ENCODE measurements at regions not wholly inside any gene's neighbourhood (a gene's known extent, or its start where the extent isn't known, plus 50 kb on each side); places are given as distances from the start of the nearest gene placed in this dataset.

GRCh38 chr7:41762641-41763040 lies 59.8 kb upstream of the INHBA start:
- TF ChIP-seq, protein P1, sequence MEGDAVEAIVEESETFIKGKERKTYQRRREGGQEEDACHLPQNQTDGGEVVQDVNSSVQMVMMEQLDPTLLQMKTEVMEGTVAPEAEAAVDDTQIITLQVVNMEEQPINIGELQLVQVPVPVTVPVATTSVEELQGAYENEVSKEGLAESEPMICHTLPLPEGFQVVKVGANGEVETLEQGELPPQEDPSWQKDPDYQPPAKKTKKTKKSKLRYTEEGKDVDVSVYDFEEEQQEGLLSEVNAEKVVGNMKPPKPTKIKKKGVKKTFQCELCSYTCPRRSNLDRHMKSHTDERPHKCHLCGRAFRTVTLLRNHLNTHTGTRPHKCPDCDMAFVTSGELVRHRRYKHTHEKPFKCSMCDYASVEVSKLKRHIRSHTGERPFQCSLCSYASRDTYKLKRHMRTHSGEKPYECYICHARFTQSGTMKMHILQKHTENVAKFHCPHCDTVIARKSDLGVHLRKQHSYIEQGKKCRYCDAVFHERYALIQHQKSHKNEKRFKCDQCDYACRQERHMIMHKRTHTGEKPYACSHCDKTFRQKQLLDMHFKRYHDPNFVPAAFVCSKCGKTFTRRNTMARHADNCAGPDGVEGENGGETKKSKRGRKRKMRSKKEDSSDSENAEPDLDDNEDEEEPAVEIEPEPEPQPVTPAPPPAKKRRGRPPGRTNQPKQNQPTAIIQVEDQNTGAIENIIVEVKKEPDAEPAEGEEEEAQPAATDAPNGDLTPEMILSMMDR (conservative IDR thresholded peaks at IDR 0.05 in 1 of 2, IDR thresholded peaks at IDR 0.05 in 1 of 2; ENCODE audit: low read depth in 1 of 2, low read length in 2 of 2): no peak
- no peak for TF ChIP-seq EZH2 (IDR thresholded peaks at IDR 0.05; ENCODE audit: low read length, missing control alignments)

All from fibroblast of lung (primary cell).